Occipital lobe (tissue), 1 donor: ENCODE measurements at regions not wholly inside any gene's neighbourhood (a gene's known extent, or its start where the extent isn't known, plus 50 kb on each side); places are given as distances from the start of the nearest gene placed in this dataset.

Source experiments
- DNase-seq: peaks from one replicate; lab custom pipeline; 2025; lab: John Stamatoyannopoulos, UW

- DNase-seq = no peak
Measured at GRCh38 chr5:12277504-12278192, 373.4 kb upstream of the CTNND2 start.

GRCh38 chr5:12274236-12274635 lies 370.0 kb upstream of the CTNND2 start:
- no peak for DNase-seq

- no peak for DNase-seq
Measured at GRCh38 chr5:12272389-12272788, 368.1 kb upstream of the CTNND2 start.

GRCh38 chr5:12270914-12271313 lies 366.7 kb upstream of the CTNND2 start:
- no peak for DNase-seq

GRCh38 chr5:12269164-12269563 lies 364.9 kb upstream of the CTNND2 start:
- DNase-seq = no peak

GRCh38 chr5:12258549-12258948 lies 354.3 kb upstream of the CTNND2 start:
- DNase-seq = no peak

- DNase-seq = no peak
Measured at GRCh38 chr5:12250454-12250853, 346.2 kb upstream of the CTNND2 start.

- DNase-seq = no peak
Measured at GRCh38 chr5:12248831-12249230, 344.6 kb upstream of the CTNND2 start.

GRCh38 chr5:12246036-12246435 lies 341.8 kb upstream of the CTNND2 start:
- DNase-seq = no peak

GRCh38 chr5:12245429-12245828 lies 341.2 kb upstream of the CTNND2 start:
- DNase-seq = no peak

- no peak for DNase-seq
Measured at GRCh38 chr5:12242950-12243888, 339.0 kb upstream of the CTNND2 start.

GRCh38 chr5:12237837-12238575 lies 333.8 kb upstream of the CTNND2 start:
- DNase-seq = no peak

- DNase-seq = no peak
Measured at GRCh38 chr5:12230659-12231058, 326.4 kb upstream of the CTNND2 start.

GRCh38 chr5:12217039-12217438 lies 312.8 kb upstream of the CTNND2 start:
- DNase-seq = no peak

GRCh38 chr5:12214267-12215015 lies 310.2 kb upstream of the CTNND2 start:
- DNase-seq = no peak

GRCh38 chr5:12208366-12209100 lies 304.3 kb upstream of the CTNND2 start:
- DNase-seq = no peak

GRCh38 chr5:12204761-12205160 lies 300.5 kb upstream of the CTNND2 start:
- no peak for DNase-seq

GRCh38 chr5:12193536-12193935 lies 289.3 kb upstream of the CTNND2 start:
- DNase-seq = no peak

- DNase-seq = no peak
Measured at GRCh38 chr5:12183003-12183402, 278.8 kb upstream of the CTNND2 start.

- DNase-seq = no peak
Measured at GRCh38 chr5:12177851-12178250, 273.6 kb upstream of the CTNND2 start.

- DNase-seq = no peak
Measured at GRCh38 chr5:12177225-12177624, 273.0 kb upstream of the CTNND2 start.
